ENCODE measurements at regions not wholly inside any gene's neighbourhood (a gene's known extent, or its start where the extent isn't known, plus 50 kb on each side); places are given as distances from the start of the nearest gene placed in this dataset.
A peak's percentile ranks its signal among the peaks of the same experiment; 100 is the strongest.

- 63 to 78% (median 73%) methylated on average over 4 of the region's 4 CpGs for WGBS, 4 donors
- Histone ChIP-seq H3K27ac (no peak overlapping the region), H3K9me3 (no peaks in the 10 kb centered on the region), H3K27me3 (no peaks in the 10 kb centered on the region), H3K4me1 (peaks cover 0 to 12% (median 2%) of the 10 kb centered on the region in 12 donors), H3K36me3 (no peaks in the 10 kb centered on the region), H3K4me3 (no peak overlapping the region)
- TF ChIP-seq POLR2A (IDR thresholded peaks at IDR 0.05), result no peak
- TF ChIP-seq, protein P1, sequence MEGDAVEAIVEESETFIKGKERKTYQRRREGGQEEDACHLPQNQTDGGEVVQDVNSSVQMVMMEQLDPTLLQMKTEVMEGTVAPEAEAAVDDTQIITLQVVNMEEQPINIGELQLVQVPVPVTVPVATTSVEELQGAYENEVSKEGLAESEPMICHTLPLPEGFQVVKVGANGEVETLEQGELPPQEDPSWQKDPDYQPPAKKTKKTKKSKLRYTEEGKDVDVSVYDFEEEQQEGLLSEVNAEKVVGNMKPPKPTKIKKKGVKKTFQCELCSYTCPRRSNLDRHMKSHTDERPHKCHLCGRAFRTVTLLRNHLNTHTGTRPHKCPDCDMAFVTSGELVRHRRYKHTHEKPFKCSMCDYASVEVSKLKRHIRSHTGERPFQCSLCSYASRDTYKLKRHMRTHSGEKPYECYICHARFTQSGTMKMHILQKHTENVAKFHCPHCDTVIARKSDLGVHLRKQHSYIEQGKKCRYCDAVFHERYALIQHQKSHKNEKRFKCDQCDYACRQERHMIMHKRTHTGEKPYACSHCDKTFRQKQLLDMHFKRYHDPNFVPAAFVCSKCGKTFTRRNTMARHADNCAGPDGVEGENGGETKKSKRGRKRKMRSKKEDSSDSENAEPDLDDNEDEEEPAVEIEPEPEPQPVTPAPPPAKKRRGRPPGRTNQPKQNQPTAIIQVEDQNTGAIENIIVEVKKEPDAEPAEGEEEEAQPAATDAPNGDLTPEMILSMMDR (IDR thresholded peaks at IDR 0.05), result no peak
- DNase-seq, result no peak
- intact Hi-C loops (cut with DNase I), result loop anchor here in 2 of 10 donors (10.0 kb wide), 2 partner anchors 274 to 1064 kb away; no protein-coding TSS in a partner anchor
- ATAC-seq, result no peak
Measured at GRCh38 chr5:53160895-53161294, 51.3 kb upstream of the MOCS2 start.

- H3K27ac ChIP-seq, result no peak overlapping the region
- H3K27me3 ChIP-seq, result no peaks in the 10 kb centered on the region
- no peak for DNase-seq
- no peak overlapping the region for H3K4me3 ChIP-seq
- intact Hi-C loops (cut with DNase I), result loop anchor here in 2 of 10 donors (10.0 kb wide), 2 partner anchors 273 to 1063 kb away; no protein-coding TSS in a partner anchor
- TF ChIP-seq POLR2A (IDR thresholded peaks at IDR 0.05), result no peak
- TF ChIP-seq, protein P1 (IDR thresholded peaks at IDR 0.05), result no peak
- no peaks in the 10 kb centered on the region for H3K9me3 ChIP-seq
- 48 to 68% (median 62%) methylated on average over 2 of the region's 2 CpGs for WGBS, 4 donors
- peak in 1 of 4 donors; percentile 22 for ATAC-seq
- H3K4me1 ChIP-seq, result peaks cover 0 to 16% (median 2%) of the 10 kb centered on the region in 12 donors
- H3K36me3 ChIP-seq, result no peaks in the 10 kb centered on the region
Measured at GRCh38 chr5:53161876-53162275, 52.3 kb upstream of the MOCS2 start.

DNA sequence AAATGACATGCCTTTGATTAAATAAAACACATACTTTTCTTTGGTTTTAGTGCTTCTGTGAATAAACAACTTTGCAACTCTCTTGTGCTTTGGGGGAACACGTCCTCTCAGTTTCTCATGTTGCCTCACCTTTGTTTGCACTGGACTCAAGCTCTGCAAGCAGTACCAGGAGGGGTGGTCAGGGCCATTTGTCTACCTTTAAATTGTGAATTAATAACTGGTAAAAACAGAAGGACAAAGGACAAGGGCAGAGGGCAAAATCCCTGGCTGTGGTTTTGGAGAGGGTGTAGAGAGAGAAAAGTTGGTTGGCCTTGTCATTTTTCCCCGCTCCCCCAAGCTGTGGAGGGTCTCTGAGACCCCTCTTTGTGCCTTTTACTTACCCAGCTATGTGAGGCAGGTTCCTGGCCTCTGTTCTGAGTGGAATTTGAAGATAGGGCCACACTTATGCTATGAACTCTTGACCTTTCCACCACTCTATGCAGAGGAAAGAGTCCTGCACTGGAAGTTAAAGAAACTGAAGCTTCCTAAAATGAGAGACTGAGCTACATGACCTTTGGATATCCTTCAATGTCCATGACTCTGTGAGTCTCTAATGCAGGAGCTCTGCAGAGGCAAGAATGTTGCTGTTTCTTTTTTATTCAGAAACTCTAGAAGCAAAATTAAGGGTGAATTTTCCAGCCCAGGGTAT lies 55.1 kb upstream of the MOCS2 start:
- H3K4me1 ChIP-seq, result peaks cover 0 to 35% (median 7%) of the 10 kb centered on the region in 12 donors
- ATAC-seq, result no peak
- WGBS, 4 donors, result 84 to 95% (median 88%) methylated on average over 2 of the region's 2 CpGs
- no peaks in the 10 kb centered on the region for H3K36me3 ChIP-seq
- H3K9me3 ChIP-seq, result no peaks in the 10 kb centered on the region
- H3K27me3 ChIP-seq, result no peaks in the 10 kb centered on the region
- no peak overlapping the region for H3K4me3 ChIP-seq
- DNase-seq, result no peak
- TF ChIP-seq, protein P1 (IDR thresholded peaks at IDR 0.05), result no peak
- no peak for TF ChIP-seq POLR2A (IDR thresholded peaks at IDR 0.05)
- intact Hi-C loops (cut with DNase I), result loop anchor here in 3 of 10 donors (5.0 to 10.0 kb wide), 3 partner anchors 270 to 1068 kb away; no protein-coding TSS in a partner anchor
- H3K27ac ChIP-seq, result no peak overlapping the region

GRCh38 chr5:53165431-53166182 lies 56.0 kb upstream of the MOCS2 start:
- Histone ChIP-seq H3K4me3 (no peak overlapping the region), H3K27ac (no peak overlapping the region), H3K27me3 (no peaks in the 10 kb centered on the region), H3K4me1 (peaks cover 0 to 35% (median 7%) of the 10 kb centered on the region in 12 donors), H3K36me3 (no peaks in the 10 kb centered on the region), H3K9me3 (no peaks in the 10 kb centered on the region)
- TF ChIP-seq, protein P1 (IDR thresholded peaks at IDR 0.05), result no peak
- TF ChIP-seq POLR2A (IDR thresholded peaks at IDR 0.05), result no peak
- 66 to 79% (median 74%) methylated on average over 5 of the region's 5 CpGs for WGBS, 4 donors
- no peak for DNase-seq
- no peak for ATAC-seq
- intact Hi-C loops (cut with DNase I), result loop anchor here in 3 of 10 donors (5.0 to 10.0 kb wide), 3 partner anchors 269 to 1067 kb away; no protein-coding TSS in a partner anchor

Measured in heart left ventricle (tissue), 16 donors.